Esophagus muscularis mucosa (tissue), 4 donors: ENCODE measurements at regions not wholly inside any gene's neighbourhood (a gene's known extent, or its start where the extent isn't known, plus 50 kb on each side); places are given as distances from the start of the nearest gene placed in this dataset.
"Not testable (repeated sequence)": the region's sequence is repeated elsewhere in the genome, so short reads cannot be mapped to it uniquely, and the experiment has no call there.

ENCODE experiments used
- DNase-seq: peaks from one replicate; pipeline ENCODE4 v3.0.0-alpha.2; 2017; ENCODE audit errors: extremely low spot score
- H3K27ac ChIP-seq, 4 donors: fragments of 200-600 bp; sonication (generic); replicated peaks in 1 of 4; 1 replicate in 3 of 4; 2 replicates in 1 of 4; pipeline ENCODE4 v1.5.1; 2016 to 2019; ENCODE audit warnings: mild to moderate bottlenecking in 1 of 4
- H3K27me3 ChIP-seq, 4 donors: fragments of 200-600 bp; sonication (generic); one replicate each; pipeline versions ENCODE4 v1.5.1 to v1.6.0; 2016 to 2019
- H3K36me3 ChIP-seq, 4 donors: fragments of 200-600 bp; sonication (generic); one replicate each; pipeline ENCODE4 v1.5.1; 2016 to 2019
- H3K4me1 ChIP-seq, 4 donors: fragments of 200-600 bp; sonication (generic); one replicate each; pipeline ENCODE4 v1.5.1; 2016 to 2019
- H3K4me3 ChIP-seq, 4 donors: fragments of 200-600 bp; sonication (generic); 1 replicate in 2 of 4; 2 replicates in 2 of 4; pipeline ENCODE4 v1.5.1; 2016 to 2019; ENCODE audit warnings: mild to moderate bottlenecking in 4 of 4, moderate library complexity in 1 of 4
- H3K9me3 ChIP-seq, 4 donors: fragments of 200-600 bp; sonication (generic); 1 replicate in 3 of 4; 2 replicates in 1 of 4; pipeline ENCODE4 v1.5.1; 2016 to 2019
- CTCF ChIP-seq, 3 experiments: fragments of 200-600 bp in 2 of 3; fragments of 450-650 bp in 1 of 3; sonication (generic) in 2 of 3; IDR thresholded peaks; one replicate each; pipeline ENCODE4 v1.5.1; 2017 to 2019; ENCODE audit warnings: antibody characterized with exemption in 3 of 3, mild to moderate bottlenecking in 2 of 3, moderate library complexity in 1 of 3
- EP300 ChIP-seq: sonication (generic); formaldehyde crosslinking; IDR thresholded peaks from one replicate; pipeline ENCODE4 v1.6.1; 2017; ENCODE audit warnings: antibody characterized with exemption
- POLR2A ChIP-seq: fragments of 450-650 bp; IDR thresholded peaks from one replicate; pipeline ENCODE4 v1.6.1; 2017; ENCODE audit warnings: antibody characterized with exemption, moderate library complexity, mild to moderate bottlenecking, low read depth
- POLR2AphosphoS5 ChIP-seq, 2 donors: sonication (generic); formaldehyde crosslinking; IDR thresholded peaks; one replicate each; pipeline ENCODE4 v1.6.1; 2017; ENCODE audit warnings: antibody characterized with exemption in 2 of 2
- WGBS: methylation state at CpG from one replicate; pipeline ENCODE4 v1.1.5; 2018; 5-methylcytosine and 5-hydroxymethylcytosine counted together
- intact Hi-C: fragments of 100-400 bp; cut with DNase I; formaldehyde crosslinking; loops from one replicate; pipeline ENCODE4 v1.15.1; 2023

GRCh38 chr19:28633319-28634018 lies 579.5 kb downstream of the UQCRFS1 start:
- Histone ChIP-seq H3K27me3 (peaks cover 0 to 3% (median 0%) of the 10 kb centered on the region in 4 donors), H3K27ac (no peak overlapping the region), H3K4me3 (no peak overlapping the region), H3K4me1 (no peaks in the 10 kb centered on the region), H3K36me3 (no peaks in the 10 kb centered on the region), H3K9me3 (peaks cover 0 to 15% (median 10%) of the 10 kb centered on the region in 4 donors)
- 40% methylated on average over 8 of the region's 8 CpGs for WGBS
- DNase-seq: peak; percentile 75
- intact Hi-C loops: loop anchor here (10.0 kb wide), 1 partner anchor 169 kb away; no protein-coding TSS in a partner anchor
- TF ChIP-seq CTCF (IDR thresholded peaks at IDR 0.05) (peak; percentile 31 to 55 (median 43)), EP300 (no peak)

GRCh38 chr19:28632371-28633080 lies 580.4 kb downstream of the UQCRFS1 start:
- intact Hi-C loops: loop anchor here (10.0 kb wide), 1 partner anchor 168 kb away; no protein-coding TSS in a partner anchor
- no peaks in the 10 kb centered on the region for H3K36me3 ChIP-seq
- no peaks in the 10 kb centered on the region for H3K27me3 ChIP-seq
- TF ChIP-seq CTCF (IDR thresholded peaks at IDR 0.05): no peak
- TF ChIP-seq EP300: no peak
- TF ChIP-seq POLR2A: no peak
- no peak for TF ChIP-seq POLR2AphosphoS5 (IDR thresholded peaks at IDR 0.05)
- H3K4me3 ChIP-seq: no peak overlapping the region
- no peak for DNase-seq
- H3K27ac ChIP-seq: no peak overlapping the region
- H3K4me1 ChIP-seq: no peaks in the 10 kb centered on the region
- 60% methylated on average over 1 of the region's 7 CpGs for WGBS
- peaks cover 0 to 18% (median 15%) of the 10 kb centered on the region in 4 donors for H3K9me3 ChIP-seq

- no peak overlapping the region for H3K27ac ChIP-seq
- intact Hi-C loops: loop anchor here (10.0 kb wide), 1 partner anchor 167 kb away; no protein-coding TSS in a partner anchor
- H3K36me3 ChIP-seq: no peaks in the 10 kb centered on the region
- H3K9me3 ChIP-seq: peaks cover 0 to 22% (median 19%) of the 10 kb centered on the region in 4 donors
- H3K4me1 ChIP-seq: no peaks in the 10 kb centered on the region
- no peak overlapping the region for H3K4me3 ChIP-seq
- 71% methylated on average over 5 of the region's 6 CpGs for WGBS
- TF ChIP-seq EP300: no peak
- TF ChIP-seq POLR2A: no peak
- TF ChIP-seq POLR2AphosphoS5 (IDR thresholded peaks at IDR 0.05): no peak
- TF ChIP-seq CTCF (IDR thresholded peaks at IDR 0.05): no peak
- H3K27me3 ChIP-seq: no peaks in the 10 kb centered on the region
- no peak for DNase-seq
These were observed 581.0 kb downstream of the UQCRFS1 start for GRCh38 chr19:28631961-28632360.

- Histone ChIP-seq H3K4me3 (no peak overlapping the region), H3K9me3 (peaks cover 0 to 16% (median 11%) of the 10 kb centered on the region in 4 donors), H3K4me1 (no peaks in the 10 kb centered on the region), H3K27me3 (no peaks in the 10 kb centered on the region), H3K36me3 (no peaks in the 10 kb centered on the region), H3K27ac (no peak overlapping the region)
- 85% methylated on average over 1 of the region's 1 CpG for WGBS
- DNase-seq: no peak
- intact Hi-C loops: no loop called here
- TF ChIP-seq POLR2AphosphoS5 (IDR thresholded peaks at IDR 0.05) (no peak), POLR2A (no peak), EP300 (no peak), CTCF (IDR thresholded peaks at IDR 0.05) (no peak)
These were observed 585.3 kb downstream of the UQCRFS1 start for GRCh38 chr19:28627669-28628068.

GRCh38 chr19:28626407-28626806 lies 586.5 kb downstream of the UQCRFS1 start:
- H3K4me1 ChIP-seq, H3K4me3 ChIP-seq, H3K27ac ChIP-seq, H3K27me3 ChIP-seq, DNase-seq, H3K36me3 ChIP-seq, intact Hi-C loops: not testable (repeated sequence)
- H3K9me3 ChIP-seq: peaks cover 0 to 16% (median 11%) of the 10 kb centered on the region in 4 donors
- WGBS: 88% methylated on average over 2 of the region's 2 CpGs
